Vagina (tissue), 2 donors: ENCODE measurements at regions not wholly inside any gene's neighbourhood (a gene's known extent, or its start where the extent isn't known, plus 50 kb on each side); places are given as distances from the start of the nearest gene placed in this dataset.

ENCODE experiments used
- DNase-seq, 2 donors: peaks; one replicate each; pipeline ENCODE4 v3.0.0-alpha.2; 2017; ENCODE audit errors: extremely low spot score in 2 of 2
- H3K27ac ChIP-seq: fragments of 200-600 bp; sonication (generic); one replicate; pipeline ENCODE4 v1.5.1; 2019
- H3K27me3 ChIP-seq: fragments of 200-600 bp; sonication (generic); one replicate; pipeline ENCODE4 v1.5.1; 2019
- H3K36me3 ChIP-seq, 2 donors: fragments of 200-600 bp; sonication (generic); one replicate each; pipeline ENCODE4 v1.5.1; 2017 to 2019
- H3K4me1 ChIP-seq: fragments of 200-600 bp; sonication (generic); one replicate; pipeline ENCODE4 v1.5.1; 2019
- H3K4me3 ChIP-seq, 2 donors: fragments of 200-600 bp; sonication (generic); 1 replicate in 1 of 2; 2 replicates in 1 of 2; pipeline ENCODE4 v1.5.1; 2016 to 2019
- H3K9me3 ChIP-seq: fragments of 200-600 bp; sonication (generic); one replicate; pipeline ENCODE4 v1.5.1; 2019
- POLR2A ChIP-seq, 2 donors: fragments of 450-650 bp; IDR thresholded peaks; one replicate each; pipeline ENCODE4 v1.6.1; 2017; ENCODE audit warnings: antibody characterized with exemption in 2 of 2, mild to moderate bottlenecking in 2 of 2, moderate library complexity in 2 of 2
- POLR2AphosphoS5 ChIP-seq, 2 donors: sonication (generic); formaldehyde crosslinking; IDR thresholded peaks; one replicate each; pipeline ENCODE4 v1.9.0; 2017; ENCODE audit warnings: antibody characterized with exemption in 2 of 2, mild to moderate bottlenecking in 2 of 2, low read depth in 1 of 2; ENCODE audit not compliant: insufficient read depth in 1 of 2
- intact Hi-C: fragments of 100-400 bp; cut with DNase I; formaldehyde crosslinking; loops from one replicate; pipeline ENCODE4 v1.15.1; 2023
- TF ChIP-seq, protein P1 (sequence below), 3 experiments: fragments of 450-650 bp in 2 of 3; fragments of 200-600 bp in 1 of 3; sonication (generic) in 1 of 3; IDR thresholded peaks; one replicate each; pipeline ENCODE4 v1.5.1; 2017 to 2019; ENCODE audit warnings: antibody characterized with exemption in 3 of 3, mild to moderate bottlenecking in 2 of 3, moderate library complexity in 2 of 3

DNA sequence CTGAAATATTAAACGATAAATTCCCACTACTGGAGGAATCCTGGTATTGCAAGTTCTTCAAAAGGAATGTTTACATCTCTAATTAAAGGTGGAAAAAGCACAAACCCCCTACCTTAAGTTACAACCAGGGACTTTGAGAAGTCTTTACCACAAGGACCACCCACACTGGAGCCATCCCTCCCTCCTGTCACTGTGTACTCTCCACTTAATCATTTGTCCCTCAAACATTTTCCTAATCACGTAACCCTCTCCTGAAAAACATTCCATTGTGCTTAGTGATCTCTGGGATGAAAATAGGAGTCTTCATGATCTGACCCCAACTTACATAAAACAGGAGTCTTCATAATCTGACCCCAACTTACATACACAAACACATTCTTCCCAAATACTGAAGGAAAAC is 85.7 kb downstream of the SUCLG1 start:
- no peak overlapping the region for H3K4me3 ChIP-seq
- no peaks in the 10 kb centered on the region for H3K4me1 ChIP-seq
- no peak for DNase-seq
- no peak overlapping the region for H3K27ac ChIP-seq
- no peaks in the 10 kb centered on the region for H3K9me3 ChIP-seq
- intact Hi-C loops: no loop called here
- H3K27me3 ChIP-seq: no peaks in the 10 kb centered on the region
- TF ChIP-seq POLR2AphosphoS5 (IDR thresholded peaks at IDR 0.05; ENCODE audit: insufficient read depth in 1 of 2, low read depth in 1 of 2) (no peak), POLR2A (IDR thresholded peaks at IDR 0.05) (no peak)
- TF ChIP-seq, protein P1, sequence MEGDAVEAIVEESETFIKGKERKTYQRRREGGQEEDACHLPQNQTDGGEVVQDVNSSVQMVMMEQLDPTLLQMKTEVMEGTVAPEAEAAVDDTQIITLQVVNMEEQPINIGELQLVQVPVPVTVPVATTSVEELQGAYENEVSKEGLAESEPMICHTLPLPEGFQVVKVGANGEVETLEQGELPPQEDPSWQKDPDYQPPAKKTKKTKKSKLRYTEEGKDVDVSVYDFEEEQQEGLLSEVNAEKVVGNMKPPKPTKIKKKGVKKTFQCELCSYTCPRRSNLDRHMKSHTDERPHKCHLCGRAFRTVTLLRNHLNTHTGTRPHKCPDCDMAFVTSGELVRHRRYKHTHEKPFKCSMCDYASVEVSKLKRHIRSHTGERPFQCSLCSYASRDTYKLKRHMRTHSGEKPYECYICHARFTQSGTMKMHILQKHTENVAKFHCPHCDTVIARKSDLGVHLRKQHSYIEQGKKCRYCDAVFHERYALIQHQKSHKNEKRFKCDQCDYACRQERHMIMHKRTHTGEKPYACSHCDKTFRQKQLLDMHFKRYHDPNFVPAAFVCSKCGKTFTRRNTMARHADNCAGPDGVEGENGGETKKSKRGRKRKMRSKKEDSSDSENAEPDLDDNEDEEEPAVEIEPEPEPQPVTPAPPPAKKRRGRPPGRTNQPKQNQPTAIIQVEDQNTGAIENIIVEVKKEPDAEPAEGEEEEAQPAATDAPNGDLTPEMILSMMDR (IDR thresholded peaks at IDR 0.05): no peak
- H3K36me3 ChIP-seq: no peaks in the 10 kb centered on the region

DNA sequence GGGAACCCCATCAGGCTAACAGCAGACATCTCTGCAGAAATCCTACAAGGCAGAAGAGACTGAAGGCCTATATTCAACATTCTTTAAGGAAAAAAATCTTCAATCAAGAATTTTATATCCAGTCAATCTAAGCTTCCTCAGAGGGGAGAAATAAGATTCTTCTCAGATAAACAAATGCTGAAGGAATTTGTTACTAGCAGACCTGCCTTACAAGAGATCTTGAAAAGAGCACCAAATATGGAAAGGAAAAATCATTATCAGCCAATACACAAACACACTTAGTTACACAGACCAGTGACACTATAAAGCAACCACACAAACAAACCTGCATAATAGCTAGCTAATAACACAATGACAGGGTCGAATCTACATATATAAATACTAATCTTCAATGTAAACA is 96.5 kb downstream of the SUCLG1 start:
- no peak overlapping the region for H3K4me3 ChIP-seq
- H3K36me3 ChIP-seq: no peaks in the 10 kb centered on the region
- H3K27ac ChIP-seq: no peak overlapping the region
- H3K27me3 ChIP-seq: no peaks in the 10 kb centered on the region
- DNase-seq: no peak
- TF ChIP-seq POLR2A (IDR thresholded peaks at IDR 0.05) (no peak), POLR2AphosphoS5 (IDR thresholded peaks at IDR 0.05; ENCODE audit: insufficient read depth in 1 of 2, low read depth in 1 of 2) (no peak)
- TF ChIP-seq, protein P1 (IDR thresholded peaks at IDR 0.05): no peak
- intact Hi-C loops: no loop called here
- H3K4me1 ChIP-seq: no peaks in the 10 kb centered on the region
- no peaks in the 10 kb centered on the region for H3K9me3 ChIP-seq

DNA sequence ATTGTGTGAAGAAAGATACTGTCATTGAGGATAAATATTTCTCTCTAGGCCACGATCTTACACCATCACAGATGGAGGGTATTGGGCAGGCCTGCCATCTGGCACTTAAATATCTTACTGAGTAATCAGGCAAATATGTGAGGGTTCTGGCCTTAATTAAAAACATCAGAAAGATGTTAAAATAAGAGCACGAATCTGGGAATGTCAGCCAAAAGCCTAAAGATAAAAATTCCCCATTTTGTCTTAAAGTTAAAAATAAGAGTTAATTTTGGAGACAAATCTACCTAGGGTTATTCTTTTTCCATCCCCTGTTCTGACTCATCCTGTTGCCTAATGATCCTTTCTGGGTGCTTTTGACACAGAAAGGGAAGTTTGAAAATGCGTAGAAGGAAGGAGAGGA is 121.0 kb downstream of the SUCLG1 start:
- no peaks in the 10 kb centered on the region for H3K27me3 ChIP-seq
- intact Hi-C loops: no loop called here

DNA sequence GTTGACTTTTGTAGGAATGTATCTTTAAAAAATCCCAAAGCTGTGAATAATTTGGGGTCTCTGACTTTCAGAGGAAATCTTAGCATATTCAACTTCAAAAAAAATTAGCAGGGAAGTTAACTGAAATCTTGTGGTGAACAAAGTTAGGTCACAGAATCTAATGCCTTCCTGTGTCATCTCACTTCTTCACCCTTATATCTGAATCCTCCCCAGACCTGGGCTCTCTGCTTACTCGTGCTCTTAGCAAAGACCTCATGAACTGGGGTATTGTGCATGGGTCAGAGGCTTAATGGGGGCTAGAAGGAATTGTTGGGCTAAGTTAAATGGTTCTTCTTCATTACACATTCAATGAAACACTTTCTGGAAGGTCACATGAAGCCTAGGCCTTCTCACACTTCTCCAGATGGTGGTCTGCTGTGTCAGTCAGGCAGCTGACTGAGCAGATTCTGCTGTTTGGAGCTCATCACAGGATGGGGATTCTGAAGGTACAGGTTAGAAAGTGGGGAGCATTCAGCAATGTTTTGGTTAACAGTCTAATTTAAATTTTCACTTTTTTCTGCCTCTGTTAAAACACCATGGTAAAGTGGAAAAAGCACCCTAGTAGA is 131.3 kb downstream of the SUCLG1 start:
- TF ChIP-seq, protein P1 (IDR thresholded peaks at IDR 0.05): no peak
- no peak for TF ChIP-seq POLR2A (IDR thresholded peaks at IDR 0.05)
- no peak for TF ChIP-seq POLR2AphosphoS5 (IDR thresholded peaks at IDR 0.05; ENCODE audit: insufficient read depth in 1 of 2, low read depth in 1 of 2)
- intact Hi-C loops: no loop called here
- no peaks in the 10 kb centered on the region for H3K4me1 ChIP-seq
- H3K27me3 ChIP-seq: no peaks in the 10 kb centered on the region
- no peaks in the 10 kb centered on the region for H3K9me3 ChIP-seq
- no peak overlapping the region for H3K27ac ChIP-seq
- H3K36me3 ChIP-seq: no peaks in the 10 kb centered on the region
- no peak overlapping the region for H3K4me3 ChIP-seq
- no peak for DNase-seq

More for the DNA sequence above, 121.0 kb downstream of the SUCLG1 start:
- Histone ChIP-seq H3K4me3 (no peak overlapping the region), H3K4me1 (no peaks in the 10 kb centered on the region), H3K27ac (no peak overlapping the region), H3K36me3 (no peaks in the 10 kb centered on the region), H3K9me3 (no peaks in the 10 kb centered on the region)
- TF ChIP-seq, protein P1 (IDR thresholded peaks at IDR 0.05): no peak
- TF ChIP-seq POLR2AphosphoS5 (IDR thresholded peaks at IDR 0.05; ENCODE audit: insufficient read depth in 1 of 2, low read depth in 1 of 2) (no peak), POLR2A (IDR thresholded peaks at IDR 0.05) (no peak)
- DNase-seq: no peak

DNA sequence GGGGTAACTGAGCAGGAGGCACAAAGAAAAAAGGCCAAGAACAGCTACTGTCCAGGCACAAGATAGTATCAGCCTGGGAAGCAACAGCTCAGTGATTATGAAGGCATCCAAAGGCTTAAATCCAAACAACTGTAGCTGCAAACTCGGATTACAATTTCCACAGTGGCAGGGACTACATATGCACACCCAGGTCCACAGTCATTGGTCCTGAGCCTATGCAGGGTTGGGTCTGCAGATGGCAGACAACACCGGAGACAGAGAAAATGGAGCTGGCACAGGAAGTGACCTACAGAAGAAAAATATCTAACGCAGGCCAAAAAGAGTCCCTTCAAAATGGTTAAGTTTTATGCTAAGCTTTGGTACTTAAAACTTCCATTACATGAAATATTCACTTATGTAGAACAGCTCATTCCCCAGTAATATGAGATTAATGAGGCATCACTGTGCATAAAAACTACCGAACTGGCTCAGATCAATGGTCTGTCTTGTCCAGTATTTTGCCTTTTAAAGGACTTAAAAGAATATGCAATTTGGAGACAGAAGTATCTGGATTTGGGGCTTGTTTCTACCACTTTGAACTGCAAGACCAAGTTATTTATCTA is 132.1 kb downstream of the SUCLG1 start:
- no peaks in the 10 kb centered on the region for H3K9me3 ChIP-seq
- H3K27ac ChIP-seq: no peak overlapping the region
- no peak overlapping the region for H3K4me3 ChIP-seq
- TF ChIP-seq, protein P1 (IDR thresholded peaks at IDR 0.05): no peak
- no peak for TF ChIP-seq POLR2AphosphoS5 (IDR thresholded peaks at IDR 0.05; ENCODE audit: insufficient read depth in 1 of 2, low read depth in 1 of 2)
- TF ChIP-seq POLR2A (IDR thresholded peaks at IDR 0.05): no peak
- no peaks in the 10 kb centered on the region for H3K36me3 ChIP-seq
- H3K27me3 ChIP-seq: no peaks in the 10 kb centered on the region
- DNase-seq: no peak
- no peaks in the 10 kb centered on the region for H3K4me1 ChIP-seq
- intact Hi-C loops: no loop called here
